H1 (cell line): ENCODE measurements at regions not wholly inside any gene's neighbourhood (a gene's known extent, or its start where the extent isn't known, plus 50 kb on each side); places are given as distances from the start of the nearest gene placed in this dataset.

Experiments
- CTCF ChIA-PET: fragments of 300-600 bp; sonication (Branson Sonifier 250); formaldehyde crosslinking; loops from one replicate; lab custom pipeline; 2021; ENCODE audit not compliant: partially characterized antibody; lab: Charles Lee
- POLR2A ChIA-PET: fragments of 300-600 bp; sonication (Branson Sonifier 250); formaldehyde crosslinking; loops from one replicate; lab custom pipeline; 2021; ENCODE audit warnings: inconsistent platforms; ENCODE audit not compliant: partially characterized antibody; lab: Charles Lee
- DNase-seq, 2 experiments: peaks; one replicate each; pipeline versions ENCODE4 v3.0.0 to v3.0.0-alpha.2; 2010 to 2022; ENCODE audit warnings: low spot score in 2 of 2, low read depth in 1 of 2, mixed read lengths in 1 of 2
- FAIRE-seq: peaks from 2 replicates; lab custom pipeline; 2011; peaks lifted over from hg19 to GRCh38; lab: Jason Lieb, UNC
- H2AFZ ChIP-seq: 2 replicates; pipeline ENCODE4 v1.8.1; 2012; ENCODE audit warnings: low read length, inconsistent platforms
- H2AK5ac ChIP-seq: 2 replicates; pipeline ENCODE4 v1.6.1; 2013; ENCODE audit warnings: low read depth, low read length
- H2BK120ac ChIP-seq: replicated peaks from 2 replicates; pipeline ENCODE3; 2013; ENCODE audit warnings: low read depth, low read length, inconsistent platforms
- H2BK12ac ChIP-seq: 2 replicates; pipeline ENCODE4 v1.6.1; 2013; ENCODE audit warnings: low read depth, low read length
- H2BK15ac ChIP-seq: 2 replicates; pipeline ENCODE4 v1.6.1; 2013; ENCODE audit warnings: low read length
- H2BK20ac ChIP-seq: 2 replicates; pipeline ENCODE4 v1.6.1; 2013; ENCODE audit warnings: low read length
- H2BK5ac ChIP-seq: 2 replicates; pipeline ENCODE4 v1.6.1; 2013; ENCODE audit warnings: low read depth, low read length
- H3K14ac ChIP-seq: 2 replicates; pipeline ENCODE4 v1.6.1; 2013; ENCODE audit warnings: inconsistent platforms; ENCODE audit not compliant: insufficient read length
- H3K18ac ChIP-seq: 2 replicates; pipeline ENCODE4 v1.6.1; 2013; ENCODE audit warnings: low read length; ENCODE audit errors: extremely low read depth
- H3K23ac ChIP-seq: 2 replicates; pipeline ENCODE4 v1.6.1; 2013; ENCODE audit warnings: inconsistent platforms; ENCODE audit not compliant: insufficient read length
- H3K23me2 ChIP-seq: 2 replicates; pipeline ENCODE4 v1.6.1; 2013; ENCODE audit warnings: low read depth, low read length
- H3K27ac ChIP-seq: 2 replicates; pipeline ENCODE4 v1.6.1; 2011; ENCODE audit warnings: low read depth, low read length, inconsistent platforms
- H3K27me3 ChIP-seq, 4 experiments: replicated peaks in 1 of 4; 1 replicate in 1 of 4; 2 replicates in 3 of 4; pipeline versions ENCODE4 v1.6.1 to v1.8.1; 2011 to 2013; ENCODE audit warnings: low read length in 3 of 4, mild to moderate bottlenecking in 3 of 4, inconsistent platforms in 2 of 4, mixed read lengths in 2 of 4, moderate library complexity in 1 of 4; ENCODE audit not compliant: control insufficient read depth in 3 of 4, insufficient read depth in 3 of 4; ENCODE audit errors: extremely low read depth in 1 of 4
- H3K36me3 ChIP-seq, 4 experiments: 2 replicates each; pipeline versions ENCODE4 v1.6.1 to v1.8.1; 2011 to 2013; ENCODE audit warnings: mild to moderate bottlenecking in 4 of 4, low read length in 3 of 4, moderate library complexity in 2 of 4, control low read depth in 1 of 4, inconsistent platforms in 1 of 4; ENCODE audit not compliant: insufficient read depth in 4 of 4, control insufficient read depth in 2 of 4
- H3K4ac ChIP-seq: replicated peaks from 2 replicates; pipeline ENCODE3; 2013; ENCODE audit warnings: low read length, low read depth, mixed read lengths, inconsistent platforms; ENCODE audit not compliant: insufficient read length
- H3K4me1 ChIP-seq, 4 experiments: replicated peaks in 1 of 4; 1 replicate in 1 of 4; 2 replicates in 3 of 4; pipeline versions ENCODE4 v1.6.1 to v1.8.1; 2011 to 2013; ENCODE audit warnings: low read length in 3 of 4, inconsistent platforms in 2 of 4, mixed read lengths in 1 of 4; ENCODE audit not compliant: insufficient read depth in 4 of 4, control insufficient read depth in 3 of 4
- H3K4me2 ChIP-seq, 2 experiments: 2 replicates each; pipeline versions ENCODE4 v1.6.1 to v1.8.1; 2011 to 2013; ENCODE audit warnings: low read depth in 2 of 2, low read length in 2 of 2, control low read depth in 1 of 2, inconsistent platforms in 1 of 2, mild to moderate bottlenecking in 1 of 2; ENCODE audit not compliant: insufficient read depth in 1 of 2
- H3K4me3 ChIP-seq, 4 experiments: fragments of 200-600, 300-600 bp in 1 of 4; sonication (generic), shearing (Covaris generic), sonication (Bioruptor Twin) in 1 of 4; 2 replicates each; pipeline versions ENCODE4 v1.5.1 to v1.8.1; 2011 to 2016; ENCODE audit warnings: low read length in 4 of 4, low read depth in 3 of 4, control low read depth in 2 of 4, inconsistent platforms in 2 of 4, mild to moderate bottlenecking in 2 of 4, mixed read lengths in 1 of 4, moderate library complexity in 1 of 4; ENCODE audit not compliant: insufficient read depth in 2 of 4; ENCODE audit errors: extremely low read depth in 1 of 4
- H3K56ac ChIP-seq: replicated peaks from 2 replicates; pipeline ENCODE3; 2013; ENCODE audit warnings: low read depth, mild to moderate bottlenecking, mixed read lengths, low read length, inconsistent platforms; ENCODE audit not compliant: insufficient read length
- H3K79me1 ChIP-seq: 2 replicates; pipeline ENCODE4 v1.6.1; 2013; ENCODE audit warnings: low read depth, low read length, control low read depth
- H3K79me2 ChIP-seq, 2 experiments: 2 replicates each; pipeline versions ENCODE4 v1.6.1 to v1.8.1; 2012 to 2013; ENCODE audit warnings: low read length in 2 of 2, mild to moderate bottlenecking in 2 of 2, inconsistent platforms in 1 of 2; ENCODE audit not compliant: insufficient read depth in 2 of 2, control insufficient read depth in 1 of 2
- H3K9ac ChIP-seq, 4 experiments: replicated peaks in 1 of 4; 1 replicate in 1 of 4; 2 replicates in 3 of 4; pipeline versions ENCODE4 v1.6.1 to v1.8.1; 2011 to 2013; ENCODE audit warnings: low read depth in 3 of 4, low read length in 3 of 4, control low read depth in 2 of 4, mild to moderate bottlenecking in 2 of 4, moderate library complexity in 2 of 4, inconsistent platforms in 1 of 4; ENCODE audit errors: extremely low read depth in 1 of 4
- H3K9me3 ChIP-seq, 2 experiments: 2 replicates each; pipeline versions ENCODE4 v1.6.1 to v1.8.1; 2012 to 2013; ENCODE audit warnings: mild to moderate bottlenecking in 2 of 2, moderate library complexity in 2 of 2, control low read depth in 1 of 2, inconsistent platforms in 1 of 2, low read depth in 1 of 2, low read length in 1 of 2, mixed read lengths in 1 of 2; ENCODE audit not compliant: insufficient read depth in 2 of 2
- H4K20me1 ChIP-seq, 2 experiments: replicated peaks in 1 of 2; 2 replicates each; pipeline versions ENCODE3 to v1.8.1; 2011 to 2013; ENCODE audit warnings: inconsistent platforms in 2 of 2, low read length in 2 of 2, mild to moderate bottlenecking in 1 of 2; ENCODE audit not compliant: insufficient read depth in 2 of 2, control insufficient read depth in 1 of 2
- H4K5ac ChIP-seq: 2 replicates; pipeline ENCODE4 v1.6.1; 2013; ENCODE audit warnings: low read length, low read depth, mixed read lengths, inconsistent platforms; ENCODE audit not compliant: insufficient read length
- H4K8ac ChIP-seq: 2 replicates; pipeline ENCODE4 v1.8.0; 2013; ENCODE audit warnings: mild to moderate bottlenecking, moderate library complexity, low read length, inconsistent platforms; ENCODE audit not compliant: insufficient read depth; ENCODE audit errors: extremely low read depth
- H4K91ac ChIP-seq: replicated peaks from 2 replicates; pipeline ENCODE3; 2013; ENCODE audit warnings: low read length, mixed read lengths, inconsistent platforms; ENCODE audit not compliant: insufficient read length
- CBX5 ChIP-seq: fragments of 300-800, 300-1000 bp; sonication (generic); IDR thresholded peaks from 2 replicates; pipeline ENCODE4 v1.7.1; 2016; ENCODE audit warnings: antibody characterized with exemption, low read length, low read depth
- CBX8 ChIP-seq: fragments of 300-800, 300-1000 bp; sonication (generic); IDR thresholded peaks from 2 replicates; pipeline ENCODE4 v1.7.1; 2016; ENCODE audit warnings: low read depth, low read length, borderline replicate concordance
- CHD1 ChIP-seq: IDR thresholded peaks from 2 replicates; pipeline ENCODE4 v1.6.1; 2012; ENCODE audit warnings: low read depth, low read length, improper control_type of control experiment
- WGBS, 2 experiments: shearing (Covaris generic) in 1 of 2; methylation state at CpG; one replicate each; pipeline versions ENCODE4 v1.1.6 to v1.1.7; 2013 to 2015; ENCODE audit warnings: low lambda C conversion rate in 2 of 2, mixed read lengths in 2 of 2, inconsistent platforms in 1 of 2, low coverage in 1 of 2, missing lambda C conversion rate in 1 of 2; ENCODE audit not compliant: insufficient replicate concordance in 2 of 2, insufficient coverage in 1 of 2, insufficient read length in 1 of 2; ENCODE audit errors: extremely low coverage in 1 of 2, missing lambda C conversion rate in 1 of 2; 5-methylcytosine and 5-hydroxymethylcytosine counted together
- TF ChIP-seq, protein P1 (sequence below), 3 experiments: IDR thresholded peaks; 1 replicate in 2 of 3; 2 replicates in 1 of 3; pipeline versions ENCODE4 v1.5.1 to v1.6.1; 2011; ENCODE audit warnings: low read length in 3 of 3, mild to moderate bottlenecking in 3 of 3, inconsistent platforms in 2 of 3, low read depth in 1 of 3, moderate library complexity in 1 of 3; ENCODE audit not compliant: insufficient read depth in 1 of 3; ENCODE audit errors: control extremely low read depth in 1 of 3

DNA sequence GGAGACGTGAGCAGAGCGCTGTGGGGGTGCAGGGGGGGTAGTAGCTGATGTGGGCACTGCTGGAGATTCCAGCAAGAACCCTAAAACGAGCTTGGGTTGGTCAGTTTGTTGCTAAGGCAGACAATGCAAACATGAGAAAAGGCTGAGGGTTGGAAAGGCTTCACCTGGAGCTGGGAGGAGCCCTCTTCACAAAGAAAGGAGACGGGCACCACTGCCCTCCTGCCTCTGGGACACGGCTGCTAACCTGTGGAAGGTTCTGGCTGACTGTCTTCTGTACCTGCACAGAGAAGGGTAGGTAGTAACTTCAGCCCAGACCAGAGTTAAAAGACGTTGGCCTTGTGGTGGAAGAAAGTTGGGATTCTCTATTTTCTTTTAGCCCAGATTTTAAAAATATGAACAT lies 108.7 kb downstream of the SUCLA2 start:
- Histone ChIP-seq H2BK15ac (no peak overlapping the region), H3K23me2 (no peaks in the 10 kb centered on the region), H2BK120ac (no peak overlapping the region), H4K91ac (no peak overlapping the region), H3K27ac (no peak overlapping the region), H3K4me2 (no peak overlapping the region), H3K23ac (no peak overlapping the region), H2AK5ac (no peak overlapping the region), H2BK5ac (no peak overlapping the region), H3K4me3 (no peak overlapping the region), H3K4ac (no peak overlapping the region), H3K79me2 (no peaks in the 10 kb centered on the region), H4K8ac (no peak overlapping the region), H3K36me3 (no peaks in the 10 kb centered on the region), H3K14ac (no peak overlapping the region), H4K5ac (no peak overlapping the region), H2BK20ac (no peak overlapping the region), H3K79me1 (no peaks in the 10 kb centered on the region), H2AFZ (no peak overlapping the region), H3K56ac (no peak overlapping the region), H3K4me1 (peaks cover 0 to 2% (median under 1%) of the 10 kb centered on the region in 4 experiments; a peak in 2 of 7 replicates), H4K20me1 (no peaks in the 10 kb centered on the region), H3K18ac (no peak overlapping the region), H3K27me3 (no peaks in the 10 kb centered on the region), H3K9ac (no peak overlapping the region), H2BK12ac (no peak overlapping the region), H3K9me3 (no peaks in the 10 kb centered on the region)
- no peak for FAIRE-seq
- ChIA-PET POLR2A (no interaction called here), CTCF (no interaction called here)
- DNase-seq: no peak
- 89% methylated on average over 6 of the region's 6 CpGs; no CpG with 5 or more reads in 1 of the 2 experiments for WGBS, 2 experiments
- TF ChIP-seq, protein P1, sequence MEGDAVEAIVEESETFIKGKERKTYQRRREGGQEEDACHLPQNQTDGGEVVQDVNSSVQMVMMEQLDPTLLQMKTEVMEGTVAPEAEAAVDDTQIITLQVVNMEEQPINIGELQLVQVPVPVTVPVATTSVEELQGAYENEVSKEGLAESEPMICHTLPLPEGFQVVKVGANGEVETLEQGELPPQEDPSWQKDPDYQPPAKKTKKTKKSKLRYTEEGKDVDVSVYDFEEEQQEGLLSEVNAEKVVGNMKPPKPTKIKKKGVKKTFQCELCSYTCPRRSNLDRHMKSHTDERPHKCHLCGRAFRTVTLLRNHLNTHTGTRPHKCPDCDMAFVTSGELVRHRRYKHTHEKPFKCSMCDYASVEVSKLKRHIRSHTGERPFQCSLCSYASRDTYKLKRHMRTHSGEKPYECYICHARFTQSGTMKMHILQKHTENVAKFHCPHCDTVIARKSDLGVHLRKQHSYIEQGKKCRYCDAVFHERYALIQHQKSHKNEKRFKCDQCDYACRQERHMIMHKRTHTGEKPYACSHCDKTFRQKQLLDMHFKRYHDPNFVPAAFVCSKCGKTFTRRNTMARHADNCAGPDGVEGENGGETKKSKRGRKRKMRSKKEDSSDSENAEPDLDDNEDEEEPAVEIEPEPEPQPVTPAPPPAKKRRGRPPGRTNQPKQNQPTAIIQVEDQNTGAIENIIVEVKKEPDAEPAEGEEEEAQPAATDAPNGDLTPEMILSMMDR (IDR thresholded peaks at IDR 0.05; ENCODE audit: control extremely low read depth in 1 of 3, insufficient read depth in 1 of 3, low read depth in 1 of 3, low read length in 3 of 3): no peak
- TF ChIP-seq CBX5 (no peak), CBX8 (no peak), CHD1 (no peak)
